Smooth muscle cell (in vitro differentiated cells): ENCODE measurements at regions not wholly inside any gene's neighbourhood (a gene's known extent, or its start where the extent isn't known, plus 50 kb on each side); places are given as distances from the start of the nearest gene placed in this dataset.
"Not testable (repeated sequence)": the region's sequence is repeated elsewhere in the genome, so short reads cannot be mapped to it uniquely, and the experiment has no call there.

Experiments
- DNase-seq: peaks from one replicate; lab custom pipeline; 2025; ENCODE audit not compliant: unreplicated experiment; lab: John Stamatoyannopoulos, UW
- H2AFZ ChIP-seq: fragments of 200-600 bp; sonication (generic); 2 replicates; pipeline ENCODE4 v1.6.0; 2016; ENCODE audit warnings: antibody characterized with exemption, low read depth, mild to moderate bottlenecking
- H3F3A ChIP-seq: fragments of 200-600 bp; sonication (generic); 2 replicates; pipeline ENCODE4 v1.6.0; 2017; ENCODE audit warnings: antibody characterized with exemption, low read depth
- H3K27ac ChIP-seq: fragments of 200-600 bp; sonication (generic); 2 replicates; pipeline ENCODE4 v1.5.1; 2016; ENCODE audit warnings: low read depth, mild to moderate bottlenecking
- H3K27me3 ChIP-seq: fragments of 200-600 bp; sonication (generic); 2 replicates; pipeline ENCODE4 v1.6.1; 2016; ENCODE audit warnings: low read depth, mild to moderate bottlenecking
- H3K36me3 ChIP-seq: fragments of 200-600 bp; sonication (generic); 2 replicates; pipeline ENCODE4 v1.5.1; 2016; ENCODE audit warnings: low read depth
- H3K4me1 ChIP-seq: fragments of 200-600 bp; sonication (generic); 2 replicates; pipeline ENCODE4 v1.5.1; 2016; ENCODE audit warnings: low read depth
- H3K4me2 ChIP-seq: fragments of 200-600 bp; sonication (generic); 2 replicates; pipeline ENCODE4 v1.6.0; 2016; ENCODE audit warnings: mild to moderate bottlenecking
- H3K4me3 ChIP-seq: fragments of 200-600 bp; sonication (generic); 2 replicates; pipeline ENCODE4 v1.5.1; 2016; ENCODE audit warnings: mild to moderate bottlenecking
- H3K79me2 ChIP-seq: fragments of 200-600 bp; sonication (generic); 2 replicates; pipeline ENCODE4 v1.6.0; 2016; ENCODE audit warnings: low read depth, mild to moderate bottlenecking
- H3K9ac ChIP-seq: fragments of 200-600 bp; sonication (generic); 2 replicates; pipeline ENCODE4 v1.6.0; 2016; ENCODE audit warnings: low read depth
- H3K9me3 ChIP-seq: fragments of 200-600 bp; sonication (generic); replicated peaks from 2 replicates; pipeline ENCODE4 v1.5.1; 2016; ENCODE audit warnings: low read depth
- H4K20me1 ChIP-seq: fragments of 200-600 bp; sonication (generic); 2 replicates; pipeline ENCODE4 v1.6.0; 2016; ENCODE audit warnings: low read depth
- CTCF ChIP-seq: fragments of 200-600 bp; sonication (generic); IDR thresholded peaks from 2 replicates; pipeline ENCODE4 v1.5.1; 2017; ENCODE audit warnings: borderline replicate concordance, mild to moderate bottlenecking, antibody characterized with exemption; ENCODE audit not compliant: insufficient read depth, poor library complexity, severe bottlenecking
- WGBS: methylation state at CpG from one replicate; pipeline ENCODE4 v1.1.7; 2016; ENCODE audit warnings: low lambda C conversion rate; 5-methylcytosine and 5-hydroxymethylcytosine counted together

GRCh38 chrX:25897758-25898157, 240.4 kb upstream of the MAGEB18 start:
- DNase-seq: no peak
- peaks cover 3% of the 10 kb centered on the region for H3K9me3 ChIP-seq
- no peak for TF ChIP-seq CTCF
- no peaks in the 10 kb centered on the region for H3K79me2 ChIP-seq
- no peak overlapping the region for H3K9ac ChIP-seq
- H3F3A ChIP-seq: no peaks in the 10 kb centered on the region
- H3K36me3 ChIP-seq: no peaks in the 10 kb centered on the region
- no peak overlapping the region for H3K27ac ChIP-seq
- H4K20me1 ChIP-seq: no peaks in the 10 kb centered on the region
- H3K27me3 ChIP-seq: no peaks in the 10 kb centered on the region
- no peaks in the 10 kb centered on the region for H3K4me1 ChIP-seq
- WGBS: 89% methylated on average over 4 of the region's 4 CpGs
- no peak overlapping the region for H3K4me2 ChIP-seq
- no peak overlapping the region for H2AFZ ChIP-seq
- H3K4me3 ChIP-seq: no peak overlapping the region

GRCh38 chrX:25905728-25906127, 232.4 kb upstream of the MAGEB18 start:
- H3K27ac ChIP-seq, H3K4me2 ChIP-seq, DNase-seq, H3K79me2 ChIP-seq, H3K4me3 ChIP-seq, H3F3A ChIP-seq, H3K9ac ChIP-seq, H3K9me3 ChIP-seq, H4K20me1 ChIP-seq, H3K27me3 ChIP-seq, H3K4me1 ChIP-seq, H3K36me3 ChIP-seq, H2AFZ ChIP-seq: not testable (repeated sequence)
- WGBS: 100% methylated on average over 1 of the region's 30 CpGs

GRCh38 chrX:25925946-25926345, 212.2 kb upstream of the MAGEB18 start:
- Histone ChIP-seq H4K20me1 (no peaks in the 10 kb centered on the region), H3K9me3 (no peaks in the 10 kb centered on the region), H3K4me2 (no peak overlapping the region), H3K4me3 (no peak overlapping the region), H3K4me1 (no peaks in the 10 kb centered on the region), H3K36me3 (no peaks in the 10 kb centered on the region), H3K27ac (no peak overlapping the region), H2AFZ (no peak overlapping the region), H3K79me2 (no peaks in the 10 kb centered on the region), H3K9ac (no peak overlapping the region), H3K27me3 (no peaks in the 10 kb centered on the region), H3F3A (no peaks in the 10 kb centered on the region)
- DNase-seq: no peak
- 81% methylated on average over 3 of the region's 3 CpGs for WGBS
- no peak for TF ChIP-seq CTCF

GRCh38 chrX:25928316-25928715, 209.8 kb upstream of the MAGEB18 start:
- no peak overlapping the region for H3K27ac ChIP-seq
- H3K79me2 ChIP-seq: no peaks in the 10 kb centered on the region
- H3K4me3 ChIP-seq: no peak overlapping the region
- DNase-seq: no peak
- 93% methylated on average over 5 of the region's 5 CpGs for WGBS
- H3K4me1 ChIP-seq: no peaks in the 10 kb centered on the region
- H3K27me3 ChIP-seq: no peaks in the 10 kb centered on the region
- no peak for TF ChIP-seq CTCF
- H3F3A ChIP-seq: no peaks in the 10 kb centered on the region
- no peak overlapping the region for H3K9ac ChIP-seq
- no peak overlapping the region for H2AFZ ChIP-seq
- no peaks in the 10 kb centered on the region for H3K36me3 ChIP-seq
- H3K9me3 ChIP-seq: no peaks in the 10 kb centered on the region
- no peaks in the 10 kb centered on the region for H4K20me1 ChIP-seq
- no peak overlapping the region for H3K4me2 ChIP-seq
